ENCODE measurements at regions not wholly inside any gene's neighbourhood (a gene's known extent, or its start where the extent isn't known, plus 50 kb on each side); places are given as distances from the start of the nearest gene placed in this dataset.

DNA sequence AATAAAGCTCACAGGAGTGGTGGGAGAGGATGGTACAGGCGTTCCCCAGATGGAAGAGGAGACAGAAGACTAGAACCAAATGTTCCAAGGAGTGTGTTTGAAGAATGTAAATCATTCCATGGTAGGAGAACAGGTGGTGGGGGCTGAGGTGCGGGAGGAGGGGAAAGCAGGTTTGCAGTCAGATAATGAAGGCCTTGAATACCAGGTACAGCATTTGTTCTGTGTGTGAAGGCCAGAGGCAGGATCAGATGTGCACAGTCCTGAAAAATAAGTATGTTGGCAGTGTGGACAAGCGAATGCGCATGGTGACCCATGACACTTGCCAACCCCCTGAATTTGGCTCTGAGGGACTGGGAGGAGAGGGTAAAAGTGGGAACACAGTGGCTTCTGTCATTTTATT lies 59.9 kb upstream of the ALDH1B1 start:
- Mint-ChIP-seq H3K4me1 (peaks cover 31 to 53% of the 10 kb centered on the region in 2 experiments), H3K36me3 (ENCODE audit: insufficient read depth in 1 of 3, low read depth in 3 of 3) (no peaks in the 10 kb centered on the region), H3K9me3 (no peaks in the 10 kb centered on the region), H3K27me3 (ENCODE audit: low read depth) (peaks cover 24% of the 10 kb centered on the region), H3K4me3 (no peak overlapping the region), H3K27ac (no peak overlapping the region)
- DNase-seq = no peak
- Histone ChIP-seq H4K5ac (ENCODE audit: insufficient read length, low read depth, low read length) (no peak overlapping the region), H3T11ph (ENCODE audit: low read length) (no peak overlapping the region), H3K9ac (ENCODE audit: extremely low read depth, insufficient read length, low read length) (no peak overlapping the region), H2BK20ac (ENCODE audit: low read depth, low read length, poor library complexity, severe bottlenecking) (no peak overlapping the region), H3K4ac (ENCODE audit: low read depth, low read length) (no peak overlapping the region), H3K9me3 (ENCODE audit: control insufficient read depth, low read depth, low read length) (no peaks in the 10 kb centered on the region), H2AFZ (ENCODE audit: low read length) (no peak overlapping the region), H3K23me2 (ENCODE audit: insufficient read length, low read depth, low read length, poor library complexity, severe bottlenecking) (no peaks in the 10 kb centered on the region), H3K27me3 (ENCODE audit: insufficient read depth, low read length) (0 out of 2 replicates have a peak, but pooled peaks cover 2% of the 10 kb centered on the region), H4K91ac (ENCODE audit: insufficient read length, low read depth, low read length) (no peak overlapping the region), H2BK15ac (ENCODE audit: low read depth, low read length) (no peak overlapping the region), H3K79me1 (ENCODE audit: insufficient read depth, low read depth, low read length, poor library complexity, severe bottlenecking) (no peaks in the 10 kb centered on the region), H3K79me2 (ENCODE audit: insufficient read depth, low read length) (no peaks in the 10 kb centered on the region), H3K27ac (ENCODE audit: insufficient read length, low read depth, low read length) (no peak overlapping the region), H3K23ac (ENCODE audit: insufficient read length, low read depth, low read length) (no peak overlapping the region), H2AK5ac (ENCODE audit: insufficient read length, low read length) (no peak overlapping the region), H2BK5ac (ENCODE audit: insufficient read length, low read length) (no peak overlapping the region), H3K14ac (ENCODE audit: insufficient read depth, low read length) (no peak overlapping the region), H3K4me1 (ENCODE audit: insufficient read depth, low read length) (0 out of 2 replicates have a peak, but pooled peaks cover 5% of the 10 kb centered on the region), H2BK120ac (ENCODE audit: low read depth, low read length, poor library complexity, severe bottlenecking) (no peak overlapping the region), H4K8ac (replicated peaks; ENCODE audit: insufficient read length, low read depth, low read length) (no peak overlapping the region), H3K4me2 (ENCODE audit: insufficient read depth, insufficient read length, low read length) (no peak overlapping the region), H3K18ac (ENCODE audit: insufficient read length, low read depth, low read length) (no peak overlapping the region), H3K56ac (ENCODE audit: insufficient read length, low read depth, low read length) (no peak overlapping the region), H2BK12ac (ENCODE audit: insufficient read length, low read depth, low read length) (no peak overlapping the region), H4K20me1 (ENCODE audit: control insufficient read depth, insufficient read depth, insufficient read length) (no peaks in the 10 kb centered on the region)
- TF ChIP-seq CTCF (conservative IDR thresholded peaks at IDR 0.05) = no peak
- no CpG with 5 or more reads among the region's 4 CpGs for WGBS (ENCODE audit: extremely low coverage, insufficient read length, low lambda C conversion rate)

Data from H9 (cell line).